Kidney (tissue), 13 donors: ENCODE measurements at regions not wholly inside any gene's neighbourhood (a gene's known extent, or its start where the extent isn't known, plus 50 kb on each side); places are given as distances from the start of the nearest gene placed in this dataset.
A peak's percentile ranks its signal among the peaks of the same experiment; 100 is the strongest.

Experiments used
- DNase-seq, 5 donors: peaks; one replicate each; pipeline ENCODE4 v3.0.0-alpha.2; 2013 to 2020
- FAIRE-seq: peaks from 2 replicates; lab custom pipeline; 2012; peaks lifted over from hg19 to GRCh38; lab: Jason Lieb, UNC
- H3K27ac ChIP-seq, 2 donors: one replicate each; pipeline ENCODE4 v1.7.0; 2013; ENCODE audit warnings: low read depth in 2 of 2, low read length in 2 of 2, inconsistent platforms in 1 of 2
- H3K27me3 ChIP-seq: one replicate; pipeline ENCODE4 v1.7.1; 2013; ENCODE audit warnings: low read length, inconsistent platforms; ENCODE audit not compliant: control insufficient read depth, insufficient read depth
- H3K36me3 ChIP-seq, 3 donors: one replicate each; pipeline versions ENCODE4 v1.7.0 to v1.7.1; 2013; ENCODE audit warnings: low read length in 3 of 3, control low read depth in 1 of 3, inconsistent platforms in 1 of 3; ENCODE audit not compliant: insufficient read depth in 3 of 3, control insufficient read depth in 2 of 3
- H3K4me1 ChIP-seq, 3 donors: one replicate each; pipeline versions ENCODE4 v1.7.0 to v1.7.1; 2013; ENCODE audit warnings: low read length in 3 of 3, inconsistent platforms in 1 of 3, low read depth in 1 of 3; ENCODE audit not compliant: control insufficient read depth in 2 of 3, insufficient read depth in 2 of 3
- H3K4me3 ChIP-seq, 3 donors: one replicate each; pipeline versions ENCODE4 v1.7.0 to v1.8.1; 2013; ENCODE audit warnings: low read length in 3 of 3, control low read depth in 1 of 3, inconsistent platforms in 1 of 3
- H3K9ac ChIP-seq, 3 donors: one replicate each; pipeline versions ENCODE4 v1.7.0 to v1.7.1; 2013; ENCODE audit warnings: low read length in 3 of 3, control low read depth in 1 of 3, inconsistent platforms in 1 of 3
- H3K9me3 ChIP-seq, 3 donors: one replicate each; pipeline versions ENCODE4 v1.7.0 to v1.7.1; 2013; ENCODE audit warnings: low read length in 3 of 3, control low read depth in 1 of 3, inconsistent platforms in 1 of 3; ENCODE audit not compliant: control insufficient read depth in 2 of 3, insufficient read depth in 1 of 3
- intact Hi-C: fragments of 100-400 bp; cut with DNase I; formaldehyde crosslinking; loops from one replicate; pipeline ENCODE4 v1.11.1; 2022
- TF ChIP-seq, protein P1 (sequence below): IDR thresholded peaks from 3 replicates; pipeline ENCODE4 v1.5.1; 2012; ENCODE audit warnings: mild to moderate bottlenecking, moderate library complexity, borderline replicate concordance; ENCODE audit not compliant: insufficient read depth; ENCODE audit errors: extremely low read depth
- donor health status: control.
- donor health status: control.
- donor health status: control.
- donor health status: control.
- donor health status: control.
- donor health status: DM: yes; HTN: yes; CAD: no.
- donor health status: Normal renal cell carcinoma (clear cell type).

- Histone ChIP-seq H3K9ac (no peak overlapping the region), H3K4me1 (no peaks in the 10 kb centered on the region), H3K36me3 (no peaks in the 10 kb centered on the region), H3K9me3 (no peaks in the 10 kb centered on the region), H3K4me3 (no peak overlapping the region), H3K27ac (no peak overlapping the region), H3K27me3 (no peaks in the 10 kb centered on the region)
- DNase-seq (no peak), FAIRE-seq (no peak)
- intact Hi-C loops: no loop called here
- TF ChIP-seq, protein P1, sequence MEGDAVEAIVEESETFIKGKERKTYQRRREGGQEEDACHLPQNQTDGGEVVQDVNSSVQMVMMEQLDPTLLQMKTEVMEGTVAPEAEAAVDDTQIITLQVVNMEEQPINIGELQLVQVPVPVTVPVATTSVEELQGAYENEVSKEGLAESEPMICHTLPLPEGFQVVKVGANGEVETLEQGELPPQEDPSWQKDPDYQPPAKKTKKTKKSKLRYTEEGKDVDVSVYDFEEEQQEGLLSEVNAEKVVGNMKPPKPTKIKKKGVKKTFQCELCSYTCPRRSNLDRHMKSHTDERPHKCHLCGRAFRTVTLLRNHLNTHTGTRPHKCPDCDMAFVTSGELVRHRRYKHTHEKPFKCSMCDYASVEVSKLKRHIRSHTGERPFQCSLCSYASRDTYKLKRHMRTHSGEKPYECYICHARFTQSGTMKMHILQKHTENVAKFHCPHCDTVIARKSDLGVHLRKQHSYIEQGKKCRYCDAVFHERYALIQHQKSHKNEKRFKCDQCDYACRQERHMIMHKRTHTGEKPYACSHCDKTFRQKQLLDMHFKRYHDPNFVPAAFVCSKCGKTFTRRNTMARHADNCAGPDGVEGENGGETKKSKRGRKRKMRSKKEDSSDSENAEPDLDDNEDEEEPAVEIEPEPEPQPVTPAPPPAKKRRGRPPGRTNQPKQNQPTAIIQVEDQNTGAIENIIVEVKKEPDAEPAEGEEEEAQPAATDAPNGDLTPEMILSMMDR: no peak
These were observed 100.2 kb upstream of the RFC3 start for GRCh38 chr13:33717775-33718174.

DNA sequence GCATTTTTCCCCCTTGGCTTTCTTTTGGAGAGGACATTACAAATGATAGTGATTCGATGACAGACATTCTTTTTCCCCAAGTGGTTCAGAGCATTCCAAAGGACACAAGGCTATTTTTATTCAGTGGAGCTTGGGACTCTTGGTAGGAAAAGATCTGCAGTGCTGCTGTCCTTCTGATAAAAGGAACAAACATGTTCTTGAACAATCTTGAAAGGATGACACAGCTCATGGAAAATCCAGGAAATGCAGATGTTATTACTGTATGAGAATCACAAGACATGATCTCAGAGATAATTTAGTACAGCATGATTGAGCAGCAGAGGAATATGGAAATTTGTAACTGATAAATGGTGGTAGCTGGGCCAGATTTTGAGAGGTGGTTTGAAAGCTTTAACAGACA lies 96.2 kb upstream of the RFC3 start:
- no peak for FAIRE-seq

DNA sequence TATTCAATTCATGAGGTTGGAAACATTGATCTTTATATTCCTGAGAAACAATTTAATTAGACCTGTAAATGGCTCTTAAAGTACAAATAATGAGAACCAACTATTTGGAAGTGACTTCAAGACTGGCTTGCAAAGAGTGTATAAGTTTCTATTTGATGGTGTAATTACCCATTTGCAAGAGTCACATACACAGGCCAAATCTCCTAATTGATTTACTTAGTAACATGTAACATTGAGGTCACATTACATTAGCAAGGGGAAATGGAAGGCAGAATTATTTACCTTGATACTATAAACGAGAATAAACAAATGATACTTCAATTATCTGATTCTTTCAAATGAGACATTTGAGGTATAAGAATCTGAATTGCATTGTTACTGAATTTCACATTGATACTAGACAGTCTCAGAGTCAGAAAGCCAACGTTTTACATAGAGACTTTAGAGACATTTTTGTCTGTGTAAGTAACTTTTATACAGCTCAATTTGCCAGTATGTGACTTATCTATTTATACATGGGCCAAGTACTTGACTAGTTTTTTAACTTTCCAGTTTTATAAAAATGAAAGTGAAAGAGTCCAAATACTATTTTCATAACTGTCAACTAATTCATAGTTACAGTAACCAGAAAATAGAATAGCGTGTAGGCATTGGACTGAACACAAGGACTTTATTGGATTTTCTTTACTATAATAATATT lies 95.6 kb upstream of the RFC3 start:
- no peak overlapping the region for H3K9ac ChIP-seq
- no peak overlapping the region for H3K4me3 ChIP-seq
- no peaks in the 10 kb centered on the region for H3K27me3 ChIP-seq
- intact Hi-C loops: no loop called here
- H3K36me3 ChIP-seq: no peaks in the 10 kb centered on the region
- FAIRE-seq (no peak), DNase-seq (peak in 1 of 5 donors; percentile 23)
- H3K4me1 ChIP-seq: no peaks in the 10 kb centered on the region
- TF ChIP-seq, protein P1: no peak
- H3K27ac ChIP-seq: peak overlapping the region in 1 of 2 donors; percentile 52
- no peaks in the 10 kb centered on the region for H3K9me3 ChIP-seq

More for the DNA sequence above, 96.2 kb upstream of the RFC3 start:
- Histone ChIP-seq H3K9ac (no peak overlapping the region), H3K9me3 (no peaks in the 10 kb centered on the region), H3K4me1 (no peaks in the 10 kb centered on the region), H3K36me3 (no peaks in the 10 kb centered on the region), H3K27me3 (no peaks in the 10 kb centered on the region), H3K27ac (peak overlapping the region in 1 of 2 donors; percentile 4), H3K4me3 (no peak overlapping the region)
- TF ChIP-seq, protein P1: no peak
- intact Hi-C loops: no loop called here
- DNase-seq: no peak
